ENCODE measurements at regions not wholly inside any gene's neighbourhood (a gene's known extent, or its start where the extent isn't known, plus 50 kb on each side); places are given as distances from the start of the nearest gene placed in this dataset.

GRCh38 chr14:51485733-51486132 lies 166.0 kb upstream of the FRMD6 start:
- no peak for ATAC-seq (ENCODE audit: low read depth in 2 of 2)
- no peaks in the 10 kb centered on the region for H3K36me3 Mint-ChIP-seq
- H3K9me3 ChIP-seq (ENCODE audit: control insufficient read depth in 2 of 2, low read length in 2 of 2), result no peaks in the 10 kb centered on the region
- DNase-seq, result no peak
- H3K4me1 Mint-ChIP-seq, result no peaks in the 10 kb centered on the region
- no peak overlapping the region for H3K4me3 Mint-ChIP-seq
- no peak overlapping the region for H3K27ac Mint-ChIP-seq
- H3K27me3 Mint-ChIP-seq, result peaks cover 6% of the 10 kb centered on the region
- H3K4me1 ChIP-seq (ENCODE audit: control insufficient read depth, insufficient read depth, low read length, poor library complexity, severe bottlenecking), result no peaks in the 10 kb centered on the region
- no peak overlapping the region for H3K27ac ChIP-seq (ENCODE audit: insufficient read depth, low read length, poor library complexity, severe bottlenecking)
- H3K36me3 ChIP-seq (ENCODE audit: control insufficient read depth, insufficient read depth, low read length), result no peaks in the 10 kb centered on the region
- H3K4me3 ChIP-seq (ENCODE audit: low read depth, low read length), result no peak overlapping the region
- H3K27me3 ChIP-seq (ENCODE audit: control insufficient read depth, insufficient read depth, low read length), result no peaks in the 10 kb centered on the region
- H3K9me3 Mint-ChIP-seq, result peaks cover 0 to 9% (median 0%) of the 10 kb centered on the region in 7 donors

- peaks cover 0 to 9% (median 0%) of the 10 kb centered on the region in 7 donors for H3K9me3 Mint-ChIP-seq
Measured at GRCh38 chr14:51487848-51488247, 163.9 kb upstream of the FRMD6 start.

GRCh38 chr14:51488569-51489220 lies 163.0 kb upstream of the FRMD6 start:
- Histone ChIP-seq H3K4me3 (ENCODE audit: low read depth, low read length) (no peak overlapping the region), H3K9me3 (ENCODE audit: control insufficient read depth in 2 of 2, low read length in 2 of 2) (no peaks in the 10 kb centered on the region), H3K27ac (ENCODE audit: insufficient read depth, low read length, poor library complexity, severe bottlenecking) (no peak overlapping the region), H3K36me3 (ENCODE audit: control insufficient read depth, insufficient read depth, low read length) (no peaks in the 10 kb centered on the region), H3K27me3 (ENCODE audit: control insufficient read depth, insufficient read depth, low read length) (no peaks in the 10 kb centered on the region), H3K4me1 (ENCODE audit: control insufficient read depth, insufficient read depth, low read length, poor library complexity, severe bottlenecking) (no peaks in the 10 kb centered on the region)
- no peak for ATAC-seq (ENCODE audit: low read depth in 2 of 2)
- DNase-seq, result no peak
- no peaks in the 10 kb centered on the region for H3K4me1 Mint-ChIP-seq
- no peak overlapping the region for H3K4me3 Mint-ChIP-seq
- no peaks in the 10 kb centered on the region for H3K36me3 Mint-ChIP-seq
- H3K27ac Mint-ChIP-seq, result no peak overlapping the region
- peaks cover 0 to 4% (median 2%) of the 10 kb centered on the region in 7 donors for H3K9me3 Mint-ChIP-seq
- H3K27me3 Mint-ChIP-seq, result no peaks in the 10 kb centered on the region

More at GRCh38 chr14:51487848-51488247, 163.9 kb upstream of the FRMD6 start:
- Mint-ChIP-seq H3K4me3 (no peak overlapping the region), H3K36me3 (no peaks in the 10 kb centered on the region), H3K27me3 (peaks cover 6% of the 10 kb centered on the region), H3K4me1 (no peaks in the 10 kb centered on the region), H3K27ac (no peak overlapping the region)
- H3K4me1 ChIP-seq (ENCODE audit: control insufficient read depth, insufficient read depth, low read length, poor library complexity, severe bottlenecking), result no peaks in the 10 kb centered on the region
- H3K9me3 ChIP-seq (ENCODE audit: control insufficient read depth in 2 of 2, low read length in 2 of 2), result no peaks in the 10 kb centered on the region
- H3K36me3 ChIP-seq (ENCODE audit: control insufficient read depth, insufficient read depth, low read length), result no peaks in the 10 kb centered on the region
- no peaks in the 10 kb centered on the region for H3K27me3 ChIP-seq (ENCODE audit: control insufficient read depth, insufficient read depth, low read length)
- H3K4me3 ChIP-seq (ENCODE audit: low read depth, low read length), result no peak overlapping the region
- ATAC-seq (ENCODE audit: low read depth in 2 of 2), result no peak
- no peak for DNase-seq
- H3K27ac ChIP-seq (ENCODE audit: insufficient read depth, low read length, poor library complexity, severe bottlenecking), result no peak overlapping the region

DNA sequence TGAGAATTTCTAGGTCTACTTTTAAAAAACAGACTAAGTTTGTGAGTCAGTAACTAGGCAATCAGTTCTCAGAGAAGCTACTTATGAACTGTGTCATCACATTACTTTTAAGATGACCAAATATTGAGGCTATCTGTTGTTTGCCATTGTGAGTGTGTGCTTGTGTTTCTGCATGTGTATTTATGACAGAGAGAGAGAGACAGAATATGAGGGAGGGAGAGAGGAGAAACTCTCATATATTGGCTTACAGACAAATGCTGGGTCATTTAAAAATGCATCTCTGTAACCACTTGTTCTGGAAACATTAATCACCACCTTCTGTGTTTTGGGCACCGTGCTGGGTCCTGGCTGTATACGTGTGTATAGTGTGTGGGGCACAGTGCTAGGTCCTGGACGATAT lies 161.5 kb upstream of the FRMD6 start:
- Histone ChIP-seq H3K27me3 (ENCODE audit: control insufficient read depth, insufficient read depth, low read length) (no peaks in the 10 kb centered on the region), H3K4me1 (ENCODE audit: control insufficient read depth, insufficient read depth, low read length, poor library complexity, severe bottlenecking) (no peaks in the 10 kb centered on the region), H3K4me3 (ENCODE audit: low read depth, low read length) (no peak overlapping the region), H3K36me3 (ENCODE audit: control insufficient read depth, insufficient read depth, low read length) (no peaks in the 10 kb centered on the region), H3K9me3 (ENCODE audit: control insufficient read depth in 2 of 2, low read length in 2 of 2) (no peaks in the 10 kb centered on the region), H3K27ac (ENCODE audit: insufficient read depth, low read length, poor library complexity, severe bottlenecking) (no peak overlapping the region)
- Mint-ChIP-seq H3K4me1 (no peaks in the 10 kb centered on the region), H3K36me3 (no peaks in the 10 kb centered on the region), H3K9me3 (peaks cover 0 to 4% (median 2%) of the 10 kb centered on the region in 7 donors), H3K27me3 (no peaks in the 10 kb centered on the region), H3K27ac (no peak overlapping the region), H3K4me3 (no peak overlapping the region)
- DNase-seq (no peak), ATAC-seq (ENCODE audit: low read depth in 2 of 2) (no peak)

DNA sequence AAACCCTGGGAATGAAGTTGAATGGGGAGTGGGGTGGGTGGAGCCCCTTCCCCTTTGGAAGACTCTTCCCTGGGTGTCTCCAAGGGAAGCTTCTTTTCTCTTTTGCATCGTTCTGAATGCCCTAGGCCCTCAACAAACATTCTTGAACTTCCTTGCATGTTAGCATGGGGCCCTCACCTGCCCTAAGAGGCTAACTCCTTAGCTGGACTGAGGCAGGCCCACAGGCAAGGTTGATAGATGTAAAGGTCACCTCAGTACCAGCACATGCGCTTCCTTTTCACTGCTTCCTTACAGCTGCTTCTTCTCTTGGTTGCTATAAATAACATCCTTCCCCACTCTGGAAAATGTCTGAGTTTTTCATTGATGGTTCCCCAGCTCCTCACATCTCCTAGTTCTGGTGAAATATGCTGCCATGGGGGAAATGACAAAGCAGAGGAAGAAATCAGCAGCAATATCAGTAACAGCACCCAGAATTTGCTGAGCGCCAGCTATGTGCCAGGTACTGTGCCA lies 160.6 kb upstream of the FRMD6 start:
- Mint-ChIP-seq H3K9me3 (peaks cover 0 to 5% (median 2%) of the 10 kb centered on the region in 7 donors), H3K27me3 (no peaks in the 10 kb centered on the region), H3K36me3 (no peaks in the 10 kb centered on the region), H3K4me1 (no peaks in the 10 kb centered on the region), H3K4me3 (no peak overlapping the region), H3K27ac (no peak overlapping the region)
- no peak overlapping the region for H3K27ac ChIP-seq (ENCODE audit: insufficient read depth, low read length, poor library complexity, severe bottlenecking)
- no peaks in the 10 kb centered on the region for H3K4me1 ChIP-seq (ENCODE audit: control insufficient read depth, insufficient read depth, low read length, poor library complexity, severe bottlenecking)
- no peak overlapping the region for H3K4me3 ChIP-seq (ENCODE audit: low read depth, low read length)
- H3K36me3 ChIP-seq (ENCODE audit: control insufficient read depth, insufficient read depth, low read length), result no peaks in the 10 kb centered on the region
- H3K9me3 ChIP-seq (ENCODE audit: control insufficient read depth in 2 of 2, low read length in 2 of 2), result no peaks in the 10 kb centered on the region
- ATAC-seq (ENCODE audit: low read depth in 2 of 2) (no peak), DNase-seq (no peak)
- no peaks in the 10 kb centered on the region for H3K27me3 ChIP-seq (ENCODE audit: control insufficient read depth, insufficient read depth, low read length)

DNA sequence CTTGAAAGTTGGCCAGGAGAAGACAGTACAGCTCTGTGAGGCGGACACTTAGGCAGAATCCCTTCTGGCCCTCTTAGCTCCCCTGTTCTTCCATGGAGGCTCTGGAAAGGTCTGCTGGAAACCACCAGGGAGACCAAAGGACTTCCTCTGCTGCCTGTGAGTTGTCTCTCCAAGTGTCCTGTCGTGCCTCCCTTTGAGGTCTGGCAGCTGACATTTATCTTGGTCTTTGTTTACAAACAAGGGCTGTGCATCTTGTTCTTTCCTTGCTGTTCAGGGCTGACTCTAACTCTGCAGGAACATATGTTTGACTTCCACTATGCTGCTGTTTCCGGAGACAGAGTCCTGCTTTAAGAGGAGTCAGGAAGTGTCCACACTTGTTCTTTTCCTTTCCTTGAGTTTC lies 159.9 kb upstream of the FRMD6 start:
- H3K36me3 Mint-ChIP-seq, result no peaks in the 10 kb centered on the region
- Histone ChIP-seq H3K4me3 (ENCODE audit: low read depth, low read length) (no peak overlapping the region), H3K27me3 (ENCODE audit: control insufficient read depth, insufficient read depth, low read length) (no peaks in the 10 kb centered on the region), H3K36me3 (ENCODE audit: control insufficient read depth, insufficient read depth, low read length) (no peaks in the 10 kb centered on the region), H3K4me1 (ENCODE audit: control insufficient read depth, insufficient read depth, low read length, poor library complexity, severe bottlenecking) (no peaks in the 10 kb centered on the region), H3K27ac (ENCODE audit: insufficient read depth, low read length, poor library complexity, severe bottlenecking) (no peak overlapping the region), H3K9me3 (ENCODE audit: control insufficient read depth in 2 of 2, low read length in 2 of 2) (no peaks in the 10 kb centered on the region)
- H3K27ac Mint-ChIP-seq, result no peak overlapping the region
- ATAC-seq (ENCODE audit: low read depth in 2 of 2) (no peak), DNase-seq (no peak)
- no peaks in the 10 kb centered on the region for H3K27me3 Mint-ChIP-seq
- H3K9me3 Mint-ChIP-seq, result peaks cover 0 to 5% (median 3%) of the 10 kb centered on the region in 7 donors
- H3K4me1 Mint-ChIP-seq, result no peaks in the 10 kb centered on the region
- no peak overlapping the region for H3K4me3 Mint-ChIP-seq

DNA sequence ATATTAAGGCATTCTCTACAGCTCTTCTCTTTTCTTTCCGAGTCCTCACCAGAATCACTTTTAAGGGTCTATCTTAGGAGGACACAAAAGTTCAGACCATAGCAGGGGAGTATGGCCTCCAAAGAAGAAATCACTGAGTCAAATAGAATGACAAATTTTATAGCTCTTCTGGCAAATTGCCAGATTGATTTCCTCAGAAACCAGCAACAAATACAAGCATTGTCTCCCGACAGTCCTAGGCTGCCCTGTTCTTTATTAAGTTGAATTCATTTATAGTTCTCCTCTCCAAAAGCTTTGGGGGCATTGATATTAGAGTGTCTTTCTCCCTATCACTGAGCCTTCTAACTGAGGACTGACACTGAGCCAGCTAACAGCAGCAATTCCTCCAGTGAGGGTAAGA lies 156.4 kb upstream of the FRMD6 start:
- no peak overlapping the region for H3K4me3 ChIP-seq (ENCODE audit: low read depth, low read length)
- peaks cover 0 to 6% (median 2%) of the 10 kb centered on the region in 7 donors for H3K9me3 Mint-ChIP-seq
- no peak overlapping the region for H3K27ac Mint-ChIP-seq
- no peak overlapping the region for H3K27ac ChIP-seq (ENCODE audit: insufficient read depth, low read length, poor library complexity, severe bottlenecking)
- no peaks in the 10 kb centered on the region for H3K27me3 Mint-ChIP-seq
- H3K4me1 Mint-ChIP-seq, result no peaks in the 10 kb centered on the region
- peaks cover 1% of the 10 kb centered on the region for H3K27me3 ChIP-seq (ENCODE audit: control insufficient read depth, insufficient read depth, low read length)
- H3K4me1 ChIP-seq (ENCODE audit: control insufficient read depth, insufficient read depth, low read length, poor library complexity, severe bottlenecking), result no peaks in the 10 kb centered on the region
- ATAC-seq (ENCODE audit: low read depth in 2 of 2), result no peak
- no peak overlapping the region for H3K4me3 Mint-ChIP-seq
- peaks cover 0 to 2% of the 10 kb centered on the region in 2 experiments for H3K9me3 ChIP-seq (ENCODE audit: control insufficient read depth in 2 of 2, low read length in 2 of 2)
- no peaks in the 10 kb centered on the region for H3K36me3 Mint-ChIP-seq
- no peak for DNase-seq
- H3K36me3 ChIP-seq (ENCODE audit: control insufficient read depth, insufficient read depth, low read length), result no peaks in the 10 kb centered on the region

All from CD4-positive, CD25-positive, alpha-beta regulatory T cell (primary cell).